ENCODE measurements at regions not wholly inside any gene's neighbourhood (a gene's known extent, or its start where the extent isn't known, plus 50 kb on each side); places are given as distances from the start of the nearest gene placed in this dataset.
"Not testable (repeated sequence)": the region's sequence is repeated elsewhere in the genome, so short reads cannot be mapped to it uniquely, and the experiment has no call there.

DNA sequence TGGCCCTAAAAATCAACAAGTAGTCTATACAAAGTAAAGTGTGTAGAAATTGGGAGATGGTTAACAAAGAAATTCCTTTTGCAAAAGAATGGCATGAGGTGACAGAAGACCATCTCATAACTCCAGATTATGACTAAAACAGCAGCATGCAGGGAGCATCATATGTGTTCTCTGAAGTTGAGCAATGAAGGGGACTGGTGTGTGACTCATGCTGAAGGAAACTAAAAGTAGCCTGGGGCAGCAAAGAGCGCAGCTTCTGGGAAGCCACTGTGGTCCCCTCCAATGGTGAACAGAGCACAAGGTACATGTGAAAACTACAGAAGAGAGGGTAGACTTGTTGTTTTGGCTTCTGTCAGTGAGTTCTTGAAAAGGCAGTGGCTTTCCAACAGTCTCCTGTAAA, 133.4 kb downstream of the MACC1 start:
- H3K27me3 ChIP-seq (ENCODE audit: insufficient read depth, low read length): no peaks in the 10 kb centered on the region
- H2AFZ ChIP-seq (ENCODE audit: low read depth, low read length): no peak overlapping the region
- no peaks in the 10 kb centered on the region for H3K9me3 ChIP-seq (ENCODE audit: low read length)
- H3K4me3 ChIP-seq (ENCODE audit: low read length): no peak overlapping the region
- H3K36me3 ChIP-seq (ENCODE audit: insufficient read depth, low read length): no peaks in the 10 kb centered on the region
- peaks cover 5% of the 10 kb centered on the region for H3K4me1 ChIP-seq (ENCODE audit: insufficient read depth, low read length)

DNA sequence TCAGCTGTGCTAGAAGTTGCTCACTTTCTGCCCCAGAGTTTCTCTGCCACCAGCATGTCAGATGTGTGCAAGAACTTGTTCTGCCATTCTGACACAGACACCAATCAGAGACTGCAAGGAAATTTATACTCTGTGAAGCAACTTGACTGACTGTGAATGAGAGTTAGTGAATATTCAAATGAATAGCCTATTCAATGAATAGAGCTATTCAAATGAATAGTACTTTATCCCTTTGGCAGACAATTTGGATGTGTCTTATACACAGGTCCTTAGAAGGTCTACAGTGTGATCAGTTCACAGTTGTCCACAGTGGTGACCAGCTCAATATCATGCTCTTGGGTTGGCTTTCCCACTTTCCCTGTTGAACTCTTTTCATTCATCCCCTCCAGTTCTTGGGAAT, 138.1 kb downstream of the MACC1 start:
- no peaks in the 10 kb centered on the region for H3K9me3 ChIP-seq (ENCODE audit: low read length)
- H2AFZ ChIP-seq (ENCODE audit: low read depth, low read length): no peak overlapping the region
- H3K36me3 ChIP-seq (ENCODE audit: insufficient read depth, low read length): no peaks in the 10 kb centered on the region
- no peaks in the 10 kb centered on the region for H3K27me3 ChIP-seq (ENCODE audit: insufficient read depth, low read length)
- H3K4me3 ChIP-seq (ENCODE audit: low read length): no peak overlapping the region
- H3K4me1 ChIP-seq (ENCODE audit: insufficient read depth, low read length): peaks cover 8% of the 10 kb centered on the region

- H3K9me3 ChIP-seq (ENCODE audit: low read length): no peaks in the 10 kb centered on the region
- no peak overlapping the region for H3K4me3 ChIP-seq (ENCODE audit: low read length)
- H3K4me1 ChIP-seq (ENCODE audit: insufficient read depth, low read length): peaks cover 8% of the 10 kb centered on the region
- H3K36me3 ChIP-seq (ENCODE audit: insufficient read depth, low read length): no peaks in the 10 kb centered on the region
- no peaks in the 10 kb centered on the region for H3K27me3 ChIP-seq (ENCODE audit: insufficient read depth, low read length)
- H2AFZ ChIP-seq (ENCODE audit: low read depth, low read length): no peak overlapping the region
Observed at GRCh38 chr7:20076835-20077234, 140.3 kb downstream of the MACC1 start.

DNA sequence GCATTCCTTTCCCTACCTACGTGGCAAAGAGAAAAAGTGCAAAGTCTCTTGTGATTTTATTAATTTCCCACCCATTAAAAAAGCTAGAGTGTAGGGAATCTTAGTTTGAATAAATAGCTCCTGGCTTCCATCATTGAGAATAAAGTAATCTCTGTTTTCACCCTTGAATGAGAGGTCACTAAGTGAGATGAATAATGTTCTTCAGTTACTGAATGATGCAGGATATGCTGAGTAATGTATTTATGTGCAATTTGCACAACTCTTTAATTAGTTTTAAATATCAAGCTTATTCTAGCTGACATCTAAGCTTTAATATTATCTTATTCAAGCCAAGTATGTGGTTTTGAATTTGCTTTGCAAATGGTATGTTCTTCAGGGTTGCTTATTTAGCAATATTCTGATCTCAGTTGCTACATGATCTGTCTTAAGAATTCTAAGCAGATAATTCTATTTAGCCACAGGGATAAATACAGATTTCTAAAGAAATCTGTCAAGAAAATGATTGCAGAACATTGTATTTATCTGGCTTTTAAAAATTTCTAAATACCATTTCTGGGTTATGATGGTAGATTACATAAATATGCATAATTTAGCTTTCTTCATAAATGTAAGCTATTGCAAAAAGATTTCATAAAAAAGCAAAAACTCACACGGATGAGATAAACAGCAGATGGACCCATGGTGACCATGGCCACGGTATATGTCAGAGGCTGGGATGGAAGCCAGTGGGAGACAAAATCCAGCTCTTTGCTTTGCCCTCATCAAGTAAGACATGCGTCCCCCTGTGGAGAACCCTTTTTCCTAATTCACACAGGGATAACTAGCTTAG, 141.0 kb downstream of the MACC1 start:
- H3K4me3 ChIP-seq (ENCODE audit: low read length): no peak overlapping the region
- H3K4me1 ChIP-seq (ENCODE audit: insufficient read depth, low read length): peaks cover 8% of the 10 kb centered on the region
- no peaks in the 10 kb centered on the region for H3K27me3 ChIP-seq (ENCODE audit: insufficient read depth, low read length)
- H2AFZ ChIP-seq (ENCODE audit: low read depth, low read length): no peak overlapping the region
- no peaks in the 10 kb centered on the region for H3K36me3 ChIP-seq (ENCODE audit: insufficient read depth, low read length)
- H3K9me3 ChIP-seq (ENCODE audit: low read length): no peaks in the 10 kb centered on the region

GRCh38 chr7:20075440-20075839, 141.7 kb downstream of the MACC1 start:
- no peaks in the 10 kb centered on the region for H3K36me3 ChIP-seq (ENCODE audit: insufficient read depth, low read length)

GRCh38 chr7:20068004-20068403, 149.2 kb downstream of the MACC1 start:
- not testable (repeated sequence) for H3K9me3 ChIP-seq (ENCODE audit: low read length); H3K4me3 ChIP-seq (ENCODE audit: low read length); H2AFZ ChIP-seq (ENCODE audit: low read depth, low read length); H3K27me3 ChIP-seq (ENCODE audit: insufficient read depth, low read length); H3K36me3 ChIP-seq (ENCODE audit: insufficient read depth, low read length)
- H3K4me1 ChIP-seq (ENCODE audit: insufficient read depth, low read length): peaks cover 24% of the 10 kb centered on the region

More at GRCh38 chr7:20075440-20075839, 141.7 kb downstream of the MACC1 start:
- Histone ChIP-seq H3K4me1 (ENCODE audit: insufficient read depth, low read length) (peaks cover 8% of the 10 kb centered on the region), H3K27me3 (ENCODE audit: insufficient read depth, low read length) (no peaks in the 10 kb centered on the region), H2AFZ (ENCODE audit: low read depth, low read length) (no peak overlapping the region), H3K4me3 (ENCODE audit: low read length) (no peak overlapping the region), H3K9me3 (ENCODE audit: low read length) (no peaks in the 10 kb centered on the region)

DNA sequence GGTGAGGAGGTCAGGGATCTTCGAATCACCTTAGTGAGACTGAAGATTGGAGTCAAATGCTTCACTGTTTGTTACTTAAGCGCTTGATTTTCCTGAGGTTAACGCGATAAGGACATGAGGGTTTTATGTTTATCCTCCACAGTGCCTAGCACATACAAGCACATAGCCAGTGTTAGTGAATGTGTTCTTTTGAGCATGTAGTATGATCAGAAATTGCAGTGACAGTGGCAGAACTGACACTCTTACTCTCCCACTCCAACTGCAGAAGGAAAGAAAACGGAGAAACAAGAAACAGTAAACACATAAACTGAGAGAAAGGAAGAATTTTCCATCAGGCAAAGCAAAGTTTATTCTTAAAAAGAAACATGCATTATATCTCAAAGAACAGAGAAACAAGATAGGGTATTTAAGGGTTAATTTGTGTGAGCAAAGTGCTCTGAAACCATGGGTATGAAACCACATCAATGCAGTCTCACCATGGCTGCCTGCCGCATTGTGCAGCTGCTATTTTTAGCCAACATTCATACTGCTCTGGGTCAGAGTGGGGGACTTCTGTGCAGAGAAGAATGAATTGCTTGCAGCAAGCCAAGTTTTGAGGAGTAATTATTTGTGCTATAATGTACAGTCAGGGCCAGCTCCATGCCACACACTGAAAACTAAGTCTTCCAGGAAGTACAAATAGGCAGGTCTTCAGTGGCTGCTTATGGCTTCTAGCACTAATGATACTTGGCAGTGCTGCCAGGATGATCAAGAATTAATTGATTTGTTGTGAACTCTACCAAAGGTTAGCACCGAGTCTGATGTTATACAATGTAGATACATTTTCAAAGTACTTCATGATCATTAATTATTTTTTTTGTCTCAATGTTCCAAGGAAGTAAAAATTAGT, 152.0 kb downstream of the MACC1 start:
- H3K27me3 ChIP-seq (ENCODE audit: insufficient read depth, low read length): no peaks in the 10 kb centered on the region
- peak overlapping the region; percentile 5 for H3K4me3 ChIP-seq (ENCODE audit: low read length)
- peak overlapping the region; percentile 35 for H2AFZ ChIP-seq (ENCODE audit: low read depth, low read length)
- peaks cover 24% of the 10 kb centered on the region for H3K4me1 ChIP-seq (ENCODE audit: insufficient read depth, low read length)
- H3K9me3 ChIP-seq (ENCODE audit: low read length): peaks cover 3% of the 10 kb centered on the region
- H3K36me3 ChIP-seq (ENCODE audit: insufficient read depth, low read length): no peaks in the 10 kb centered on the region

DNA sequence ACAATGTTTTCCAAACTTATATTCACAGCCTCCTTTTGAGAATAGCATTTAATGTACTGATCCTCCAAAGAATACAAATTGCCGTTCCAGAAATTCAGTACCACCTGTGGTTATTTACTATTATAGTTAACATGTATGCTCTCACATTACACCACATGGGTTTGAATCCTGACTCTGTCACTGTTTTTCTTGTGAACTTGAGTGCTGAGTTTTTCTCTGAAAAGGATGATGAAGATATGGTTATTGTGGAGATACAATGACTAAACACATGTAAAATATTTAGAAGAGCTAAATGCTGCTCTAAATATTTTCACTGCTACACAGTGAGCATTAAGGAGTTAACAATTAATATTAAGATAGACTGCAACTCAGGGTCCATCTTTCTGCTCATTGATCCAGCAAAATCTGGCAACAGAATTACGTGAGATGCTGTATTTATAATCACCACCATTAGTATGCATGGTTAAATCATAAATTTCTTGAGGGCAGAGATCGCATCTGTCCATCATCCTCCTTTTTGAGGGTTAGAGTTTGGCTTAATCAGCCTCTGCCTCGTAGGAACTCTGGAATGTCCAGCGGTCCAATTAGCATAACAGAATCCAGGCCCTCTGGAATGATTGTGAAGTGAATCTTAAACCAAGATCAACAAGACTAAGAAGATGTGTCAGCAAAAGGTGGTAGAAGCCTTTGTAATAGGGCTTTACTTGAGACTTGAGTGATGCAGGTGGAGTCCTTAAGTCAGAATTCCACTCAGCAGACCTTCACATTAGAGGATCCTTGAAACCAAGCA, 152.8 kb downstream of the MACC1 start:
- peak overlapping the region; percentile 35 for H2AFZ ChIP-seq (ENCODE audit: low read depth, low read length)
- H3K9me3 ChIP-seq (ENCODE audit: low read length): peaks cover 3% of the 10 kb centered on the region
- no peaks in the 10 kb centered on the region for H3K27me3 ChIP-seq (ENCODE audit: insufficient read depth, low read length)

GRCh38 chr7:20063644-20064043, 153.5 kb downstream of the MACC1 start:
- peaks cover 24% of the 10 kb centered on the region for H3K4me1 ChIP-seq (ENCODE audit: insufficient read depth, low read length)
- no peak overlapping the region for H3K4me3 ChIP-seq (ENCODE audit: low read length)
- H2AFZ ChIP-seq (ENCODE audit: low read depth, low read length): no peak overlapping the region
- H3K36me3 ChIP-seq (ENCODE audit: insufficient read depth, low read length): no peaks in the 10 kb centered on the region
- H3K9me3 ChIP-seq (ENCODE audit: low read length): peaks cover 1% of the 10 kb centered on the region
- no peaks in the 10 kb centered on the region for H3K27me3 ChIP-seq (ENCODE audit: insufficient read depth, low read length)

More for the DNA sequence above, 152.8 kb downstream of the MACC1 start:
- H3K36me3 ChIP-seq (ENCODE audit: insufficient read depth, low read length): no peaks in the 10 kb centered on the region
- H3K4me1 ChIP-seq (ENCODE audit: insufficient read depth, low read length): peaks cover 24% of the 10 kb centered on the region
- H3K4me3 ChIP-seq (ENCODE audit: low read length): no peak overlapping the region

GRCh38 chr7:20062932-20063331, 154.3 kb downstream of the MACC1 start:
- H3K9me3 ChIP-seq (ENCODE audit: low read length): peaks cover 1% of the 10 kb centered on the region
- H3K27me3 ChIP-seq (ENCODE audit: insufficient read depth, low read length): no peaks in the 10 kb centered on the region
- no peaks in the 10 kb centered on the region for H3K36me3 ChIP-seq (ENCODE audit: insufficient read depth, low read length)
- no peak overlapping the region for H2AFZ ChIP-seq (ENCODE audit: low read depth, low read length)
- H3K4me1 ChIP-seq (ENCODE audit: insufficient read depth, low read length): peaks cover 24% of the 10 kb centered on the region
- H3K4me3 ChIP-seq (ENCODE audit: low read length): no peak overlapping the region

GRCh38 chr7:20053334-20054104, 163.7 kb downstream of the MACC1 start:
- no peaks in the 10 kb centered on the region for H3K9me3 ChIP-seq (ENCODE audit: low read length)

DNA sequence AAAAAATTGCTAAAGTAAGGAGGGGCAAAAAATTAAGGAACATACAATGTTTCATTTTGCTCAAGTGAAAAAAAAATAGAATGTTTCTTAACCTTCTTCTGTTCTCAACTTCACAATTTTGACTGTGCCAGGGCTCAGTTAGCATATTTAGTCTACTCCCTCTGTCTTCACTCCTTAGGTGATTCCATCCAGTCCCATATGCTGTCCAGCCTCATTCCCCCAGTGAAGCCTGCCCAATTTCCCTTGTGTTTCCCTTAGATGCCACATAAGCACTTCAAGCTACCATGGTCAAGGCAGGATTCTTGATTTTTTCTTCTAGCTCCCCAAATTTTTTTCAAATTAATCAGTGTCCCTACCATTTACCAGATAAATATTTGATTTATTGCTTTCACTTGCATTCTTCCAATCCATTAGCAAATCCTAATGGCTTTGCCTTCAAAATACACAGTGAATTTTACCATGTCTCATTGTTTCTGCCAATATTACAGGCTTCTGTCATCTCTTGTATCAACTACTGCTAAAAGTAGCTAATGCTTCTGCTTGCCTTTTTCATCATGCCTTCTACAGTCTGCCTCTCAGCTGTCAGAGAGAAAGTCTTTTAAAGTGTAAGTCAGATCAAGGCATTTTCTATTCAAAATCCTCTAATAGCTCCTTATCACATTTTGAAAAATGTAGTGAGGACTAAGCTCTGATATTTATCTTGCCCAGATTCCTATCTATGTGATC, 166.8 kb downstream of the MACC1 start:
- H3K9me3 ChIP-seq (ENCODE audit: low read length): no peaks in the 10 kb centered on the region
- no peak overlapping the region for H2AFZ ChIP-seq (ENCODE audit: low read depth, low read length)
- no peak overlapping the region for H3K4me3 ChIP-seq (ENCODE audit: low read length)
- H3K27me3 ChIP-seq (ENCODE audit: insufficient read depth, low read length): no peaks in the 10 kb centered on the region
- no peaks in the 10 kb centered on the region for H3K4me1 ChIP-seq (ENCODE audit: insufficient read depth, low read length)
- no peaks in the 10 kb centered on the region for H3K36me3 ChIP-seq (ENCODE audit: insufficient read depth, low read length)

More at GRCh38 chr7:20053334-20054104, 163.7 kb downstream of the MACC1 start:
- H3K4me1 ChIP-seq (ENCODE audit: insufficient read depth, low read length): no peaks in the 10 kb centered on the region
- no peaks in the 10 kb centered on the region for H3K36me3 ChIP-seq (ENCODE audit: insufficient read depth, low read length)
- no peak overlapping the region for H2AFZ ChIP-seq (ENCODE audit: low read depth, low read length)
- H3K4me3 ChIP-seq (ENCODE audit: low read length): no peak overlapping the region
- H3K27me3 ChIP-seq (ENCODE audit: insufficient read depth, low read length): no peaks in the 10 kb centered on the region

Data from neuron (in vitro differentiated cells).